ENCODE measurements at regions not wholly inside any gene's neighbourhood (a gene's known extent, or its start where the extent isn't known, plus 50 kb on each side); places are given as distances from the start of the nearest gene placed in this dataset.

GRCh38 chr5:148719605-148720004 lies 65.3 kb upstream of the HTR4 start:
- H3K27ac Mint-ChIP-seq, result no peak overlapping the region
- peaks cover 13% of the 10 kb centered on the region for H3K4me1 Mint-ChIP-seq (ENCODE audit: low read depth)
- DNase-seq (ENCODE audit: low spot score, unreplicated experiment), result no peak
- TF ChIP-seq CTCF (IDR thresholded peaks at IDR 0.05; ENCODE audit: unreplicated experiment), result no peak
- peaks cover 2% of the 10 kb centered on the region for H3K27me3 Mint-ChIP-seq
- no peaks in the 10 kb centered on the region for H3K36me3 Mint-ChIP-seq (ENCODE audit: insufficient read depth)
- no peak overlapping the region for H3K4me3 Mint-ChIP-seq (ENCODE audit: low read depth)
- peaks cover 11% of the 10 kb centered on the region for H3K9me3 Mint-ChIP-seq (ENCODE audit: low read depth)

GRCh38 chr5:148720257-148720656 lies 65.9 kb upstream of the HTR4 start:
- TF ChIP-seq CTCF (IDR thresholded peaks at IDR 0.05; ENCODE audit: unreplicated experiment), result no peak
- Mint-ChIP-seq H3K36me3 (ENCODE audit: insufficient read depth) (no peaks in the 10 kb centered on the region), H3K4me1 (ENCODE audit: low read depth) (peaks cover 13% of the 10 kb centered on the region), H3K27ac (no peak overlapping the region), H3K27me3 (peaks cover 4% of the 10 kb centered on the region), H3K4me3 (ENCODE audit: low read depth) (no peak overlapping the region), H3K9me3 (ENCODE audit: low read depth) (peaks cover 5% of the 10 kb centered on the region)
- DNase-seq (ENCODE audit: low spot score, unreplicated experiment), result no peak

DNA sequence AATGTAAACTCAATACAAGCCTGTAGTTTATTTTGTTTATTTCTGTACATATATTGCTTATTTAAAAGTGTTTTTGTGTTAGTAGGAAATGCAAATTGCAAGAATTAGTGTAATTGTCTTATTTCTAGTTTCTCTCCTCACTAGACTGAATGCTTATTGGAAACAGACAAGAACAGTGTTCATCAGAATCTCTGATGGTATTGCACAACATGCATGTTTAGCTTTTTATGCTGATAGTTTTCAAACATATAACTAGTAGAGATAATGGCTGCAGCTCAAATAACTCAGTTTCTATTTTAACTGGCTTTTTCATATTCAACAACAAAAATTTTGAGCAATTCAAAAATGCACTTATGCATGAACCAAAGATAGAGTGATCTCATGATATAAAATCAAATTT lies 68.8 kb upstream of the HTR4 start:
- no peaks in the 10 kb centered on the region for H3K36me3 Mint-ChIP-seq (ENCODE audit: insufficient read depth)
- no peak for TF ChIP-seq CTCF (IDR thresholded peaks at IDR 0.05; ENCODE audit: unreplicated experiment)
- no peak overlapping the region for H3K27ac Mint-ChIP-seq
- peaks cover 13% of the 10 kb centered on the region for H3K4me1 Mint-ChIP-seq (ENCODE audit: low read depth)
- peaks cover 4% of the 10 kb centered on the region for H3K9me3 Mint-ChIP-seq (ENCODE audit: low read depth)
- peaks cover 6% of the 10 kb centered on the region for H3K27me3 Mint-ChIP-seq
- no peak for DNase-seq (ENCODE audit: low spot score, unreplicated experiment)
- no peak overlapping the region for H3K4me3 Mint-ChIP-seq (ENCODE audit: low read depth)

DNA sequence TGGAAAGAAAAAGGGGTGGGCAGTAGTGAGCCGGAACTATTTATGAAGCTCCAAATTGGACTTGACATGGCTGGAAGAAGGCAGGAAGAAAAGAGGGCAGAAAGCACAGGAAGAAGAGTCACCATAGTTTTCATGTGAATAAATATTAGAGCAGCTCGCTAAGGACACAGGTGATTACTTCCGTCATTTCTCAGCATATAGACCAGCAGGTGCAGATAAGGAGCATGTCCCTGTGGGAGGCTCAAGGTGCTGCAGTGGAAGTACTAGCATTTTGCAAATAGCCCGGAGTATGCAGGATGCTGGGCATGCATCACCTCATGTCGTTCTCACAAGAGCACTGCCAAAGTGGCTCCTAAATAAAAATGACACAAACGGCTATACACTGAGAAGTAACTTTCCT lies 71.3 kb upstream of the HTR4 start:
- no peak for DNase-seq (ENCODE audit: low spot score, unreplicated experiment)
- Mint-ChIP-seq H3K4me1 (ENCODE audit: low read depth) (no peaks in the 10 kb centered on the region), H3K27ac (no peak overlapping the region), H3K27me3 (peaks cover 4% of the 10 kb centered on the region), H3K9me3 (ENCODE audit: low read depth) (no peaks in the 10 kb centered on the region), H3K36me3 (ENCODE audit: insufficient read depth) (no peaks in the 10 kb centered on the region), H3K4me3 (ENCODE audit: low read depth) (no peak overlapping the region)
- no peak for TF ChIP-seq CTCF (IDR thresholded peaks at IDR 0.05; ENCODE audit: unreplicated experiment)

- H3K4me1 Mint-ChIP-seq (ENCODE audit: low read depth), result no peaks in the 10 kb centered on the region
- H3K27ac Mint-ChIP-seq, result no peak overlapping the region
- H3K4me3 Mint-ChIP-seq (ENCODE audit: low read depth), result no peak overlapping the region
- no peaks in the 10 kb centered on the region for H3K36me3 Mint-ChIP-seq (ENCODE audit: insufficient read depth)
- peaks cover 4% of the 10 kb centered on the region for H3K27me3 Mint-ChIP-seq
- no peak for DNase-seq (ENCODE audit: low spot score, unreplicated experiment)
- no peaks in the 10 kb centered on the region for H3K9me3 Mint-ChIP-seq (ENCODE audit: low read depth)
- peak; percentile 52 for TF ChIP-seq CTCF (IDR thresholded peaks at IDR 0.05; ENCODE audit: unreplicated experiment)
Observed at GRCh38 chr5:148729182-148729581, 74.9 kb upstream of the HTR4 start.
